Activated B cell treated with CpG ODN at 0.5 μM for 24 hours (primary cell): ENCODE measurements at regions not wholly inside any gene's neighbourhood (a gene's known extent, or its start where the extent isn't known, plus 50 kb on each side); places are given as distances from the start of the nearest gene placed in this dataset.

Experiments used
- ATAC-seq: fragments of 200-7000 bp; cut with Tn5 transposase; one replicate; pipeline ENCODE4 v1.10.0; 2021; ENCODE audit warnings: low read depth, mild to moderate bottlenecking, moderate library complexity
- CTCF ChIA-PET: fragments of 350-600 bp; sonication (Branson Sonifier 250); formaldehyde crosslinking; loops from one replicate; lab custom pipeline; 2021; ENCODE audit warnings: antibody characterized with exemption; lab: Charles Lee
- POLR2A ChIA-PET: fragments of 350-600 bp; sonication (Branson Sonifier 250); formaldehyde crosslinking; loops from one replicate; lab custom pipeline; 2021; ENCODE audit warnings: antibody characterized with exemption; lab: Charles Lee
- DNase-seq: peaks from one replicate; pipeline ENCODE4 v3.0.0; 2022
- H3K27ac Mint-ChIP-seq: one replicate; pipeline ENCODE4 v1.8.0; 2020; ENCODE audit warnings: mixed read lengths
- H3K27me3 Mint-ChIP-seq: one replicate; pipeline ENCODE4 v1.8.0; 2021; ENCODE audit warnings: mixed read lengths
- H3K36me3 Mint-ChIP-seq: one replicate; pipeline ENCODE4 v1.8.0; 2021; ENCODE audit warnings: low read depth, mixed read lengths
- H3K4me1 Mint-ChIP-seq: one replicate; pipeline ENCODE4 v1.8.0; 2021; ENCODE audit warnings: mixed read lengths
- H3K4me3 Mint-ChIP-seq: one replicate; pipeline ENCODE4 v1.8.0; 2020; ENCODE audit warnings: mild to moderate bottlenecking, mixed read lengths
- H3K9me3 Mint-ChIP-seq: one replicate; pipeline ENCODE4 v1.8.0; 2020; ENCODE audit warnings: mixed read lengths
- intact Hi-C: fragments of 100-400 bp; cut with micrococcal nuclease; formaldehyde crosslinking; loops from one replicate; pipeline ENCODE4 v1.15.1; 2024
- TF ChIP-seq, protein P1 (sequence below): fragments of 200-600 bp; IDR thresholded peaks from one replicate; pipeline ENCODE4 v1.8.0; 2022; ENCODE audit warnings: antibody characterized with exemption, mild to moderate bottlenecking

DNA sequence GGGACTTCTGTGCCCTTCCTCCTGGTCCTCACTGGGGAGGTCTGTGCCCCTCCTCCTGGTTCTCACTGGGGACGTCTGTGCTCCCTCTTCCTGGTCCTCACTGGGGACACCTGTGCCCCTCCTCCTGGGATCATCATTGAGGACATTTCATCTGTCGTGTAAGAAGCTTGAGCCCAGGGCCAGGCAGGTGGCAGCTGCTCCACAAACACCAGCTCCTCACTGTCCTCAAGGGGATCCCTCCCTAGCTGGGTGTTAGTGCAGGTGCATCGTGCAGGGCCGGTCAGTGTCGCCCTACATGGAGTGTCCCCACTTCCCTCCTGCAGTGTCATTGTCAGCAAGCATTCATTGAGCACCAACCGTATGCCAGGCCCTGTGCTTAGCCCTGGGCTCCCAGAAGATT, 312.7 kb downstream of the PTPRU start:
- peaks cover 4% of the 10 kb centered on the region for H3K27me3 Mint-ChIP-seq
- no peak for ATAC-seq
- CTCF ChIA-PET: no interaction called here
- no peaks in the 10 kb centered on the region for H3K4me1 Mint-ChIP-seq
- TF ChIP-seq, protein P1, sequence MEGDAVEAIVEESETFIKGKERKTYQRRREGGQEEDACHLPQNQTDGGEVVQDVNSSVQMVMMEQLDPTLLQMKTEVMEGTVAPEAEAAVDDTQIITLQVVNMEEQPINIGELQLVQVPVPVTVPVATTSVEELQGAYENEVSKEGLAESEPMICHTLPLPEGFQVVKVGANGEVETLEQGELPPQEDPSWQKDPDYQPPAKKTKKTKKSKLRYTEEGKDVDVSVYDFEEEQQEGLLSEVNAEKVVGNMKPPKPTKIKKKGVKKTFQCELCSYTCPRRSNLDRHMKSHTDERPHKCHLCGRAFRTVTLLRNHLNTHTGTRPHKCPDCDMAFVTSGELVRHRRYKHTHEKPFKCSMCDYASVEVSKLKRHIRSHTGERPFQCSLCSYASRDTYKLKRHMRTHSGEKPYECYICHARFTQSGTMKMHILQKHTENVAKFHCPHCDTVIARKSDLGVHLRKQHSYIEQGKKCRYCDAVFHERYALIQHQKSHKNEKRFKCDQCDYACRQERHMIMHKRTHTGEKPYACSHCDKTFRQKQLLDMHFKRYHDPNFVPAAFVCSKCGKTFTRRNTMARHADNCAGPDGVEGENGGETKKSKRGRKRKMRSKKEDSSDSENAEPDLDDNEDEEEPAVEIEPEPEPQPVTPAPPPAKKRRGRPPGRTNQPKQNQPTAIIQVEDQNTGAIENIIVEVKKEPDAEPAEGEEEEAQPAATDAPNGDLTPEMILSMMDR: no peak
- no peaks in the 10 kb centered on the region for H3K36me3 Mint-ChIP-seq
- no peak overlapping the region for H3K27ac Mint-ChIP-seq
- POLR2A ChIA-PET: no interaction called here
- intact Hi-C loops: no loop called here
- no peaks in the 10 kb centered on the region for H3K9me3 Mint-ChIP-seq
- H3K4me3 Mint-ChIP-seq: no peak overlapping the region
- no peak for DNase-seq

DNA sequence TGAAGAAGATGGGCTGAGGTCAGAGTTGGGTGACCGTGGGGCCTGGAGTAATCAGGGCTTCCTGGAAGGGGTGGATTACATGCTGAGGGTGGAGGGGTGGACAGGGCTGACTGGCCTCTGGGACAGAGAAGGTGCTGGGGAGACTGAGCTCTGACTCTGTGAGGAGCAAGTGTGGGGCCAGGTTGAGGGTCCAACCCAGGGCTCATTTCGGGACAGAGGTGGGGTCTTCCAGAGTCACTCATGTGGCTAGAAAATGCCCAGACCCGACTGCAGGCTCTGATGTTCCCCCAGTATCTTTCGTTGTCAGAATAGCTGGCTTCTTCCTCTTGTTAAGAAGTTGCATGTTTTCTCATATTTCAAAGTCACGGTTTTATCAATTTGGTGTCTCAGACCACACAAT, 311.8 kb downstream of the PTPRU start:
- ChIA-PET POLR2A (no interaction called here), CTCF (no interaction called here)
- DNase-seq (no peak), ATAC-seq (no peak)
- TF ChIP-seq, protein P1: no peak
- Mint-ChIP-seq H3K27ac (no peak overlapping the region), H3K9me3 (no peaks in the 10 kb centered on the region), H3K27me3 (peaks cover 4% of the 10 kb centered on the region), H3K4me1 (no peaks in the 10 kb centered on the region), H3K4me3 (no peak overlapping the region), H3K36me3 (no peaks in the 10 kb centered on the region)
- intact Hi-C loops: no loop called here

DNA sequence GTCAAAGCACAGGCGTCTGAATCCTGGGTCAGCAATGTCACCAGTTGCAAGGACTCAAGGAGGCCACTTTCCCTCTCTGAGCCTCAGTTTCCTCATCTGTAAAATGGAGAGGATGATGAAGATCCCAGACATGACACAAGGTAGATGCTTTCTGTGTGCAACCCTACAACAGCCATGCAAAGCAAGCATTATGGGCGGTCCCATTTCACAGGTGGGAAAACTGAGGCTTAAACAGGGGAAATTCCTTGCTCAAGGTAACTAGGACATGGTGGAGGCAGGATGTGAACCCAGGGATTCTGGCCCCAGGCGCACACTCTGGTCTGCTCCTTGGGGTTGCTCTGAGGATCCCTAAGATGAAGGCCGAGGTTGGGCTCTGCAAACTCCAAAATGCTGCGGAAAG, 311.0 kb downstream of the PTPRU start:
- Mint-ChIP-seq H3K27me3 (peaks cover 4% of the 10 kb centered on the region), H3K9me3 (no peaks in the 10 kb centered on the region), H3K36me3 (no peaks in the 10 kb centered on the region), H3K4me1 (no peaks in the 10 kb centered on the region), H3K27ac (no peak overlapping the region), H3K4me3 (no peak overlapping the region)
- no peak for ATAC-seq
- TF ChIP-seq, protein P1: no peak
- POLR2A ChIA-PET: no interaction called here
- intact Hi-C loops: no loop called here
- CTCF ChIA-PET: no interaction called here
- no peak for DNase-seq

DNA sequence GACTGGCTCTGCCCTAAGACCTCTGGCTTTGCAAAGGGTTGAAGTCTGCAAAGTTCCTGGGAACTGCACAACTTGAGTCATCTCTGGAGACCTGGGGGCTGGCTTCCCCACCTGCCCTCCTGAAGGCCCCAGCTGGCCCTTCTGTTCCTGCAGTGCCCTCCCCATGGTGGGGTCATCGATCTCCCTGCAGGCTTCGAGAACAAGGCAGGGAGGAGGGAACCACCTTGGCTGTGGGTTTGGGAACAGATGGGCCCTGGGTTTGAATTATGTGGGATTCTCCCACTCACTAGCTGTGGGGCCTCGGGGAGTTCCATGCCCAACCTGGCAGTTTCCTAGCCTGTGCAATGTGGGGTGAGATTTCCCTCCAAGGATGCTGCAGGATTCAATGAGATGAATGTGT, 310.2 kb downstream of the PTPRU start:
- CTCF ChIA-PET: no interaction called here
- no peak overlapping the region for H3K27ac Mint-ChIP-seq

DNA sequence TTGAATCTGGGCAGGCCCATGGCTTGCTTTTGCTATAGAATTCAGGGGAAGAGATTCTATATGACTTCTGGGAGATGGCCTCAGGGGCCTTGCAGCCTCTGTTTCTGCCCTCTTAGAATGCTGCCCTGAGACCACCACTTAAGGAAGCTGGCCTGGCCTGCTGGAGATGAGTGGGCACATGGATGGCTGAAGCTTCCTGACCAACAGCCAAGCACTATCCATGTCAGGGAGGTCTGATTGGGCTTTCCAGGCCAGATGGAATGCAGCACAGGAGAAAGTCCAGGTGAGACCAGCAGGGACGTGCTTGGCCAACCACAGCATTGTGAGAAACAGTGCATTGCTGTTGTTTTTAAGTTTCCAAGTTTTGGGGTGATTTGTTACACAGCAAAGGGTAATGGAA, 308.1 kb downstream of the PTPRU start:
- H3K4me1 Mint-ChIP-seq: no peaks in the 10 kb centered on the region
- intact Hi-C loops: no loop called here
- H3K9me3 Mint-ChIP-seq: no peaks in the 10 kb centered on the region
- POLR2A ChIA-PET: no interaction called here
- no peak overlapping the region for H3K4me3 Mint-ChIP-seq
- H3K27ac Mint-ChIP-seq: no peak overlapping the region
- peaks cover under 1% of the 10 kb centered on the region for H3K27me3 Mint-ChIP-seq
- ATAC-seq (no peak), DNase-seq (no peak)
- CTCF ChIA-PET: no interaction called here
- no peaks in the 10 kb centered on the region for H3K36me3 Mint-ChIP-seq
- TF ChIP-seq, protein P1: no peak

More for the DNA sequence above, 310.2 kb downstream of the PTPRU start:
- POLR2A ChIA-PET: no interaction called here
- no peak overlapping the region for H3K4me3 Mint-ChIP-seq
- no peaks in the 10 kb centered on the region for H3K4me1 Mint-ChIP-seq
- H3K36me3 Mint-ChIP-seq: no peaks in the 10 kb centered on the region
- intact Hi-C loops: no loop called here
- peaks cover 4% of the 10 kb centered on the region for H3K27me3 Mint-ChIP-seq
- TF ChIP-seq, protein P1: no peak
- ATAC-seq (no peak), DNase-seq (no peak)
- no peaks in the 10 kb centered on the region for H3K9me3 Mint-ChIP-seq
